ENCODE measurements at regions not wholly inside any gene's neighbourhood (a gene's known extent, or its start where the extent isn't known, plus 50 kb on each side); places are given as distances from the start of the nearest gene placed in this dataset.

DNA sequence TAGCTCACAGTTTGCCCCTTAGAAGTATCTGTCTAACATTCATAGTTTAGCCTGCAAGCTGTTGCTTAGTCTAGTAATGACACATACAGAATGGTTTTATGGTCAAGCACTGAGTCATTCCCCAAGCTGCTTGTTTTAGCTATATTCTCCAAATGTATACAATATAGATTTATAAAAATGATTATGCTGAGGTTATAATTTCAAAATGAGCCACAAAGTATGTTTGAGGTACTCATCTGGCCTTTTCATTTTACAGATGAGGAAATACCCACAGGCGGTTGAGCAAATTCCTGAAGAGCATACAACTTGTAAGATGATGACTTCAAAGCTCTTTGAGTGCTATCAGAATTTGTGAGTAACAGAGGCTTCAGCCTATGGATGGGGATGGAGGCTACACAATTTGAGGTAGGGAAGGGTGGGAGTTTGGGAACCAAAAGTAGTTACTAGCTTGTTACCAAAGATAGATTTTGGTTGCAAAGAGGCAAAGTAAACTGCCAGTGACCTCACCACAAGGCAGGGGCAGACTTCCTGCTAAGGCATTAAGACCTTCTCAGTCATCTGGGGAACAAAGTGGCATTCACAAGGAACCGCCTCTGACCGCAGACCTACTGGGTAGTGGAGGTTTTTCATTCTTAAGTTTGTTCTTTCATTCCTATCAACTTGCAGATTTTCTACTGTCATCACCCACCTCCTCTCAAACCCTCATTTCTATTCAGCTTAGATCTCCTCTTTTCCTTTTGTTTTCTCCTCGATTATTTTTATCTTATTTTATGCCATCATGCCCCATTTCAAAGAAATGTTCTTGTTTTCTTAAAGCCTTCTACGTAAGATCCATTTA lies 257.2 kb upstream of the NECTIN3 start (continued):
- TF ChIP-seq, protein P1, sequence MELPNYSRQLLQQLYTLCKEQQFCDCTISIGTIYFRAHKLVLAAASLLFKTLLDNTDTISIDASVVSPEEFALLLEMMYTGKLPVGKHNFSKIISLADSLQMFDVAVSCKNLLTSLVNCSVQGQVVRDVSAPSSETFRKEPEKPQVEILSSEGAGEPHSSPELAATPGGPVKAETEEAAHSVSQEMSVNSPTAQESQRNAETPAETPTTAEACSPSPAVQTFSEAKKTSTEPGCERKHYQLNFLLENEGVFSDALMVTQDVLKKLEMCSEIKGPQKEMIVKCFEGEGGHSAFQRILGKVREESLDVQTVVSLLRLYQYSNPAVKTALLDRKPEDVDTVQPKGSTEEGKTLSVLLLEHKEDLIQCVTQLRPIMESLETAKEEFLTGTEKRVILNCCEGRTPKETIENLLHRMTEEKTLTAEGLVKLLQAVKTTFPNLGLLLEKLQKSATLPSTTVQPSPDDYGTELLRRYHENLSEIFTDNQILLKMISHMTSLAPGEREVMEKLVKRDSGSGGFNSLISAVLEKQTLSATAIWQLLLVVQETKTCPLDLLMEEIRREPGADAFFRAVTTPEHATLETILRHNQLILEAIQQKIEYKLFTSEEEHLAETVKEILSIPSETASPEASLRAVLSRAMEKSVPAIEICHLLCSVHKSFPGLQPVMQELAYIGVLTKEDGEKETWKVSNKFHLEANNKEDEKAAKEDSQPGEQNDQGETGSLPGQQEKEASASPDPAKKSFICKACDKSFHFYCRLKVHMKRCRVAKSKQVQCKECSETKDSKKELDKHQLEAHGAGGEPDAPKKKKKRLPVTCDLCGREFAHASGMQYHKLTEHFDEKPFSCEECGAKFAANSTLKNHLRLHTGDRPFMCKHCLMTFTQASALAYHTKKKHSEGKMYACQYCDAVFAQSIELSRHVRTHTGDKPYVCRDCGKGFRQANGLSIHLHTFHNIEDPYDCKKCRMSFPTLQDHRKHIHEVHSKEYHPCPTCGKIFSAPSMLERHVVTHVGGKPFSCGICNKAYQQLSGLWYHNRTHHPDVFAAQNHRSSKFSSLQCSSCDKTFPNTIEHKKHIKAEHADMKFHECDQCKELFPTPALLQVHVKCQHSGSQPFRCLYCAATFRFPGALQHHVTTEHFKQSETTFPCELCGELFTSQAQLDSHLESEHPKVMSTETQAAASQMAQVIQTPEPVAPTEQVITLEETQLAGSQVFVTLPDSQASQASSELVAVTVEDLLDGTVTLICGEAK (IDR thresholded peaks at IDR 0.05): no peak
- TF ChIP-seq, protein P1 (CRISPR knock-in tag; IDR thresholded peaks at IDR 0.05): no peak

Data from K562 (cell line).